NCI-H128 (cell line): ENCODE measurements at regions not wholly inside any gene's neighbourhood (a gene's known extent, or its start where the extent isn't known, plus 50 kb on each side); places are given as distances from the start of the nearest gene placed in this dataset.
A peak's percentile ranks its signal among the peaks of the same experiment; 100 is the strongest.
"Not testable (repeated sequence)": the region's sequence is repeated elsewhere in the genome, so short reads cannot be mapped to it uniquely, and the experiment has no call there.

Source experiments
- DNase-seq: peaks from one replicate; lab custom pipeline; 2025; ENCODE audit not compliant: unreplicated experiment; lab: John Stamatoyannopoulos, UW

- no peak for DNase-seq
Observed at GRCh38 chr5:152527358-152528052, 122.4 kb upstream of the NMUR2 start.

GRCh38 chr5:152529440-152529839 is 124.4 kb upstream of the NMUR2 start:
- no peak for DNase-seq

GRCh38 chr5:152532714-152533113 is 127.6 kb upstream of the NMUR2 start:
- DNase-seq = peak; percentile 32

GRCh38 chr5:152534641-152535040 is 129.6 kb upstream of the NMUR2 start:
- DNase-seq = no peak

GRCh38 chr5:152542741-152543140 is 137.7 kb upstream of the NMUR2 start:
- DNase-seq = no peak

- DNase-seq = no peak
Observed at GRCh38 chr5:152546493-152546892, 141.4 kb upstream of the NMUR2 start.

- no peak for DNase-seq
Observed at GRCh38 chr5:152547202-152547601, 142.1 kb upstream of the NMUR2 start.

GRCh38 chr5:152549709-152550108 is 144.6 kb upstream of the NMUR2 start:
- no peak for DNase-seq

GRCh38 chr5:152551061-152551460 is 146.0 kb upstream of the NMUR2 start:
- DNase-seq = no peak

GRCh38 chr5:152556784-152557183 is 151.7 kb upstream of the NMUR2 start:
- DNase-seq = peak; percentile 29

GRCh38 chr5:152560512-152561137 is 155.5 kb upstream of the NMUR2 start:
- peak; percentile 5 for DNase-seq

- no peak for DNase-seq
Observed at GRCh38 chr5:152568016-152568415, 162.9 kb upstream of the NMUR2 start.

- no peak for DNase-seq
Observed at GRCh38 chr5:152572812-152573211, 167.7 kb upstream of the NMUR2 start.

GRCh38 chr5:152584103-152584502 is 179.0 kb upstream of the NMUR2 start:
- DNase-seq = no peak

- no peak for DNase-seq
Observed at GRCh38 chr5:152592416-152592815, 187.3 kb upstream of the NMUR2 start.

GRCh38 chr5:152593388-152593787 is 188.3 kb upstream of the NMUR2 start:
- no peak for DNase-seq

- no peak for DNase-seq
Observed at GRCh38 chr5:152595405-152595804, 190.3 kb upstream of the NMUR2 start.

- no peak for DNase-seq
Observed at GRCh38 chr5:152599096-152599495, 194.0 kb upstream of the NMUR2 start.

- DNase-seq = no peak
Observed at GRCh38 chr5:152601806-152602732, 197.0 kb upstream of the NMUR2 start.

GRCh38 chr5:152606050-152606449 is 201.0 kb upstream of the NMUR2 start:
- DNase-seq = not testable (repeated sequence)

- no peak for DNase-seq
Observed at GRCh38 chr5:152606776-152607364, 201.8 kb upstream of the NMUR2 start.
